CD4-positive, CD25-positive, alpha-beta regulatory T cell (primary cell): ENCODE measurements at regions not wholly inside any gene's neighbourhood (a gene's known extent, or its start where the extent isn't known, plus 50 kb on each side); places are given as distances from the start of the nearest gene placed in this dataset.
A peak's percentile ranks its signal among the peaks of the same experiment; 100 is the strongest.

Experiments used
- ATAC-seq, 2 donors: fragments of 150-1000 bp; cut with Tn5 transposase; one replicate each; pipeline ENCODE4 v1.10.0; 2021; ENCODE audit warnings: low read depth in 2 of 2, moderate number of reproducible peaks in 2 of 2, moderate library complexity in 1 of 2
- DNase-seq, 3 donors: peaks; one replicate each; pipeline versions ENCODE4 v3.0.0 to v3.0.0-alpha.2; 2012 to 2022; ENCODE audit warnings: mixed read lengths in 1 of 3
- H3K27ac ChIP-seq: one replicate; pipeline ENCODE4 v1.7.0; 2013; ENCODE audit warnings: mild to moderate bottlenecking, low read length; ENCODE audit not compliant: insufficient read depth, poor library complexity, severe bottlenecking
- H3K27me3 ChIP-seq: one replicate; pipeline ENCODE4 v1.7.0; 2013; ENCODE audit warnings: low read length; ENCODE audit not compliant: control insufficient read depth, insufficient read depth
- H3K36me3 ChIP-seq: one replicate; pipeline ENCODE4 v1.7.0; 2013; ENCODE audit warnings: mild to moderate bottlenecking, low read length, moderate library complexity; ENCODE audit not compliant: control insufficient read depth, insufficient read depth
- H3K4me1 ChIP-seq: 2 replicates; pipeline ENCODE4 v1.7.0; 2013; ENCODE audit warnings: mild to moderate bottlenecking, low read length; ENCODE audit not compliant: insufficient read depth, control insufficient read depth, poor library complexity, severe bottlenecking
- H3K4me3 ChIP-seq: one replicate; pipeline ENCODE4 v1.7.0; 2013; ENCODE audit warnings: low read depth, mild to moderate bottlenecking, low read length, moderate library complexity
- H3K9me3 ChIP-seq, 2 experiments: 1 replicate in 1 of 2; 2 replicates in 1 of 2; pipeline ENCODE4 v1.7.0; 2013; ENCODE audit warnings: low read length in 2 of 2, mild to moderate bottlenecking in 1 of 2, moderate library complexity in 1 of 2; ENCODE audit not compliant: control insufficient read depth in 2 of 2
- H3K27ac Mint-ChIP-seq, 3 donors: one replicate each; pipeline ENCODE4 v1.8.0; 2020 to 2022; ENCODE audit warnings: mild to moderate bottlenecking in 3 of 3, mixed read lengths in 3 of 3, moderate library complexity in 2 of 3
- H3K27me3 Mint-ChIP-seq: one replicate; pipeline ENCODE4 v1.8.0; 2022; ENCODE audit warnings: mild to moderate bottlenecking, mixed read lengths
- H3K36me3 Mint-ChIP-seq: one replicate; pipeline ENCODE4 v1.8.0; 2020; ENCODE audit warnings: mixed read lengths
- H3K4me1 Mint-ChIP-seq, 4 donors: one replicate each; pipeline ENCODE4 v1.8.0; 2020 to 2022; ENCODE audit warnings: mixed read lengths in 4 of 4, mild to moderate bottlenecking in 1 of 4
- H3K4me3 Mint-ChIP-seq, 4 donors: one replicate each; pipeline ENCODE4 v1.8.0; 2020 to 2022; ENCODE audit warnings: mild to moderate bottlenecking in 4 of 4, mixed read lengths in 4 of 4, moderate library complexity in 3 of 4
- H3K9me3 Mint-ChIP-seq, 7 donors: one replicate each; pipeline ENCODE4 v1.8.0; 2020 to 2022; ENCODE audit warnings: mixed read lengths in 7 of 7, mild to moderate bottlenecking in 3 of 7, moderate library complexity in 2 of 7

GRCh38 chr13:33744589-33745369, 73.2 kb upstream of the RFC3 start:
- no peak overlapping the region for H3K4me3 Mint-ChIP-seq
- peaks cover 5% of the 10 kb centered on the region for H3K27me3 Mint-ChIP-seq
- Histone ChIP-seq H3K4me3 (no peak overlapping the region), H3K4me1 (no peaks in the 10 kb centered on the region), H3K27me3 (peaks cover 2% of the 10 kb centered on the region), H3K9me3 (no peaks in the 10 kb centered on the region), H3K36me3 (no peaks in the 10 kb centered on the region), H3K27ac (no peak overlapping the region)
- H3K27ac Mint-ChIP-seq = peak overlapping the region; percentile 29 to 52 (median 39)
- H3K36me3 Mint-ChIP-seq = no peaks in the 10 kb centered on the region
- H3K4me1 Mint-ChIP-seq = peaks cover 0 to 19% (median 11%) of the 10 kb centered on the region in 4 donors
- no peak for DNase-seq
- peaks cover 0 to 5% (median 2%) of the 10 kb centered on the region in 7 donors for H3K9me3 Mint-ChIP-seq
- no peak for ATAC-seq

DNA sequence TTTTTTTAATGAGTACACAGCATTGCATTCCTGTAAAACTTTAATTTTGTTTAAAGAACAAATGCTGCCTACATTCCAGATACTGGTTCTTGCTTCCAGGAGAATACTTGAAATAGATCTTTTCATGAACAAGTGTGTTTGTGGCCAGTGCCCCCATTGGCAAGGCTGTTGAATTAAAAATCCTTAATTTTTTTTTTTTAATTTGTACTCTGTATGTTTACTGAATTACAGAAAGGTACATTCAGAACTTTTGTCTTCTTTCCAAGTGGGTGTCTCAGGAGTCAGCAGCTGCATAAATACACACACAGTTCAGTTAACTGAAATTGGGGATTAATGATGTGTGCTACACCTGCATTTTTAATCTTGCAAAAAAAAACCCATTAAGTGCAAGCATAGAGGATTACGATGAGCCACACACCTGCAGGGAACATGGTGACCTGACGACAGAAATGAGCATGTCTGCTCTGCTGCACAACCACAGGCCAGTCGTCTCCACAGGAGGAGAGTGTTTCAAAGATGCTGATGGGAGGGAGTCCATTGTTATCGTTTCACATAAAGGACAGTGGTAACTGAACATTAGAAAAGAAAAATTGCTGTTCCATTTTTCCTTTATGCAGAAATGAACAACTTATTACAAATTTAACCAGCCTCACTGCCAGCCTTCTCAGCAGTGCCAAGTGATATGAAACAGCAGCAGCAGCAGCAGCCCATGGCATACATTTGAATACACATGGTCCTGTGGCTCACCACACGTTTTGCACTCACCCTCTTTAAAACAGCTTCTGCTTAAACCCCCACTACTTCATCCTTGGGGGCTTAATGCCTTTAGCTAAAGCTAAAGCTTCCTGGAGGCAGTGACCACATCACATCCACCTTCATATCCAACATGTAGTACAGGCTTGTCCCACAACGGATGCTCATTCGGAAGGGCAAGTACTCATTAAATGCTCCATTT, 72.3 kb upstream of the RFC3 start:
- ATAC-seq = no peak
- no peak overlapping the region for H3K4me3 ChIP-seq
- H3K36me3 ChIP-seq = no peaks in the 10 kb centered on the region
- Mint-ChIP-seq H3K27me3 (peaks cover 5% of the 10 kb centered on the region), H3K4me3 (no peak overlapping the region), H3K4me1 (peaks cover 0 to 19% (median 11%) of the 10 kb centered on the region in 4 donors), H3K27ac (peak overlapping the region in 1 of 3 donors; percentile 39), H3K36me3 (no peaks in the 10 kb centered on the region), H3K9me3 (peaks cover 0 to 5% (median 2%) of the 10 kb centered on the region in 7 donors)
- H3K27ac ChIP-seq = no peak overlapping the region
- no peak for DNase-seq
- H3K27me3 ChIP-seq = peaks cover 2% of the 10 kb centered on the region
- no peaks in the 10 kb centered on the region for H3K4me1 ChIP-seq
- H3K9me3 ChIP-seq = no peaks in the 10 kb centered on the region

GRCh38 chr13:33746867-33747266, 71.1 kb upstream of the RFC3 start:
- Histone ChIP-seq H3K36me3 (no peaks in the 10 kb centered on the region), H3K4me1 (no peaks in the 10 kb centered on the region), H3K4me3 (no peak overlapping the region), H3K27ac (no peak overlapping the region), H3K9me3 (no peaks in the 10 kb centered on the region), H3K27me3 (peaks cover 2% of the 10 kb centered on the region)
- no peak for ATAC-seq
- Mint-ChIP-seq H3K36me3 (no peaks in the 10 kb centered on the region), H3K4me1 (peaks cover 0 to 19% (median 11%) of the 10 kb centered on the region in 4 donors), H3K9me3 (peaks cover 0 to 4% (median 0%) of the 10 kb centered on the region in 7 donors), H3K4me3 (no peak overlapping the region), H3K27ac (no peak overlapping the region), H3K27me3 (peaks cover 5% of the 10 kb centered on the region)
- DNase-seq = no peak

GRCh38 chr13:33751151-33751550, 66.8 kb upstream of the RFC3 start:
- H3K9me3 Mint-ChIP-seq = peaks cover 0 to 4% (median 0%) of the 10 kb centered on the region in 7 donors
- H3K4me3 Mint-ChIP-seq = no peak overlapping the region
- Histone ChIP-seq H3K9me3 (no peaks in the 10 kb centered on the region), H3K27me3 (peaks cover 3% of the 10 kb centered on the region), H3K4me3 (no peak overlapping the region), H3K27ac (no peak overlapping the region), H3K4me1 (no peaks in the 10 kb centered on the region), H3K36me3 (no peaks in the 10 kb centered on the region)
- no peak for ATAC-seq
- H3K36me3 Mint-ChIP-seq = no peaks in the 10 kb centered on the region
- no peak for DNase-seq
- no peaks in the 10 kb centered on the region for H3K27me3 Mint-ChIP-seq
- H3K4me1 Mint-ChIP-seq = no peaks in the 10 kb centered on the region
- H3K27ac Mint-ChIP-seq = no peak overlapping the region

DNA sequence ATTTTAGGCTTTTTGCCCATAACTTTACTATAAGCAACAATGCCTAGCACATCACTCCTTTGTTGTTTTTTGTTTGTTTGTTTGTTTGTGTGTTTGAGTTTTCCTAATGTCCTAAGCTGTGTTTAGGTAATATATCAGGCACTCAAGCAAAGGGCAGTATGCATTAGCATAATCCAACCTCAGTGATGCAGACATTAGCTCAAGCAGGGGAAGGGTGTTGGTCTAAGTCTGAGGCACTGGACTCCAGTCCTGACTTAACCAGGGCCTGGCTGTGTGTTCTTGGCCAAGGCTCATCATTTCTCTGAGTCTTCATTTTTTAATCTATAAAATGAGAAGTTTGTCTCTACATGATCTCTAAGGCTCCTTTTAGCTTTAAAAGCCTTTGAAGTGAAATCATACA, 65.9 kb upstream of the RFC3 start:
- H3K27me3 Mint-ChIP-seq = no peaks in the 10 kb centered on the region
- peaks cover 0 to 4% (median 0%) of the 10 kb centered on the region in 7 donors for H3K9me3 Mint-ChIP-seq
- Histone ChIP-seq H3K36me3 (no peaks in the 10 kb centered on the region), H3K27me3 (peaks cover 3% of the 10 kb centered on the region), H3K9me3 (no peaks in the 10 kb centered on the region), H3K4me3 (no peak overlapping the region), H3K4me1 (no peaks in the 10 kb centered on the region), H3K27ac (no peak overlapping the region)
- no peak overlapping the region for H3K4me3 Mint-ChIP-seq
- no peaks in the 10 kb centered on the region for H3K36me3 Mint-ChIP-seq
- ATAC-seq = no peak
- no peaks in the 10 kb centered on the region for H3K4me1 Mint-ChIP-seq
- no peak overlapping the region for H3K27ac Mint-ChIP-seq
- DNase-seq = no peak

- Mint-ChIP-seq H3K4me1 (no peaks in the 10 kb centered on the region), H3K9me3 (peaks cover 0 to 2% (median 0%) of the 10 kb centered on the region in 7 donors), H3K36me3 (no peaks in the 10 kb centered on the region), H3K27ac (no peak overlapping the region), H3K4me3 (no peak overlapping the region), H3K27me3 (no peaks in the 10 kb centered on the region)
- no peaks in the 10 kb centered on the region for H3K36me3 ChIP-seq
- peaks cover 4% of the 10 kb centered on the region for H3K27me3 ChIP-seq
- no peaks in the 10 kb centered on the region for H3K4me1 ChIP-seq
- no peak for DNase-seq
- H3K27ac ChIP-seq = no peak overlapping the region
- H3K9me3 ChIP-seq = no peaks in the 10 kb centered on the region
- no peak for ATAC-seq
- no peak overlapping the region for H3K4me3 ChIP-seq
Observed at GRCh38 chr13:33752597-33752996, 65.4 kb upstream of the RFC3 start.

GRCh38 chr13:33756929-33757328, 61.0 kb upstream of the RFC3 start:
- no peak for ATAC-seq
- Mint-ChIP-seq H3K27me3 (peaks cover 13% of the 10 kb centered on the region), H3K36me3 (no peaks in the 10 kb centered on the region), H3K9me3 (peaks cover 0 to 2% (median 0%) of the 10 kb centered on the region in 7 donors), H3K4me1 (no peaks in the 10 kb centered on the region), H3K4me3 (no peak overlapping the region), H3K27ac (no peak overlapping the region)
- Histone ChIP-seq H3K27ac (no peak overlapping the region), H3K36me3 (no peaks in the 10 kb centered on the region), H3K27me3 (peaks cover 3% of the 10 kb centered on the region), H3K4me3 (no peak overlapping the region), H3K9me3 (no peaks in the 10 kb centered on the region), H3K4me1 (no peaks in the 10 kb centered on the region)
- no peak for DNase-seq
